GM21825 (cell line): ENCODE measurements at regions not wholly inside any gene's neighbourhood (a gene's known extent, or its start where the extent isn't known, plus 50 kb on each side); places are given as distances from the start of the nearest gene placed in this dataset.
"Not testable (repeated sequence)": the region's sequence is repeated elsewhere in the genome, so short reads cannot be mapped to it uniquely, and the experiment has no call there.

Experiments
- ATAC-seq: cut with Tn5 transposase; IDR thresholded peaks from one replicate; pipeline ENCODE4 v1.9.1; 2021; ENCODE audit warnings: mild to moderate bottlenecking, moderate library complexity; ENCODE audit not compliant: unreplicated experiment

DNA sequence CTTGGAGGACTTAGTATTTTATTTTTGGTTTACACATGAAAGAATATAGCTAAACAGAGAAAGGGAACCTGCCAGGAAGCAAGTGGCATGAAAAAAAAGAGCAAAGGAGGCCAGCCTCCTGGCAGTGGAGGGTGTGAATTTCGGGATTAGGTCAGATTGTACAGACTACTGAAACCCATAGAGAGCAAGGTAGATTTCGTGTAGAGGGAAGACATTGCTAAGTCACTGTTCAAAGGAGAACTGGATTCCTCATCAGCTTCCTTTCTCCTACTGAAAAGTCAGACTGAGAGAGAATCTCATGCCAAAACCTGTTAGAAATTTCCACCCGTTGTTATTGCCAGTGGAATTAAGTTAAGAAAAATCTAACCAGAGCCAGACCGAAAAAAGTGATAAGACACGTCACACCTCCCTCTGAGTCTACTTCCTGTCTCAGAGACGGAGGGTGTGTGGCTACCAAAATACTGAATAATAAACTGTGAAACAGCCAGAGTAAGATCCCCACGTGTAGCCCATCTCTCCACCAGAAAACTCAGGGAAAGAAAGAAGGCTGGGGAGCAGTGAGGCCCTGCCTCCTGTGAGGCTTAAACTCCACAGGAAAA lies 118.8 kb downstream of the SKIDA1 start:
- no peak for ATAC-seq

- ATAC-seq, result no peak
Measured at GRCh38 chr10:21405981-21406380, 119.5 kb downstream of the SKIDA1 start.

- no peak for ATAC-seq
Measured at GRCh38 chr10:21403256-21404015, 122.0 kb downstream of the SKIDA1 start.

- no peak for ATAC-seq
Measured at GRCh38 chr10:21402606-21403083, 122.8 kb downstream of the SKIDA1 start.

DNA sequence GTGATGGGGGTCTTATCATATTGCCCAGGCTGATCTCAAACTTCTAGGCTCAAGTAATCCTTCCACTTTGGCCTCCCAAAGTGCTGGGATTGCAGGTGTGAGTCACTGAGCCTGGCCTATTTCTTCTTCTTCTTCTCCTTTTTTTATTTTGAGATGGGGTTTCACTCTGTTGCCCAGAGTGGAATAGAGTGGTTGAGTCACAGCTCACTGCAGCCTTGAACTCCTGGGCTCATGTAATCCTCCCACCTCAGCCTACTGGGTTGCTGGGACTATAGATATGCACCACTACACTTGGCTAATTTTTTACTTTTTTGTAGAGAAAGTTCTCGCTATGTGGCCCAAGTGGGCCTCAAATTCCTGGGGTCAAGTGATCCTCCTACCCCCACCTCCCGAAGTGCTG lies 124.3 kb downstream of the SKIDA1 start:
- ATAC-seq, result no peak

- ATAC-seq, result no peak
Measured at GRCh38 chr10:21399392-21400035, 126.0 kb downstream of the SKIDA1 start.

DNA sequence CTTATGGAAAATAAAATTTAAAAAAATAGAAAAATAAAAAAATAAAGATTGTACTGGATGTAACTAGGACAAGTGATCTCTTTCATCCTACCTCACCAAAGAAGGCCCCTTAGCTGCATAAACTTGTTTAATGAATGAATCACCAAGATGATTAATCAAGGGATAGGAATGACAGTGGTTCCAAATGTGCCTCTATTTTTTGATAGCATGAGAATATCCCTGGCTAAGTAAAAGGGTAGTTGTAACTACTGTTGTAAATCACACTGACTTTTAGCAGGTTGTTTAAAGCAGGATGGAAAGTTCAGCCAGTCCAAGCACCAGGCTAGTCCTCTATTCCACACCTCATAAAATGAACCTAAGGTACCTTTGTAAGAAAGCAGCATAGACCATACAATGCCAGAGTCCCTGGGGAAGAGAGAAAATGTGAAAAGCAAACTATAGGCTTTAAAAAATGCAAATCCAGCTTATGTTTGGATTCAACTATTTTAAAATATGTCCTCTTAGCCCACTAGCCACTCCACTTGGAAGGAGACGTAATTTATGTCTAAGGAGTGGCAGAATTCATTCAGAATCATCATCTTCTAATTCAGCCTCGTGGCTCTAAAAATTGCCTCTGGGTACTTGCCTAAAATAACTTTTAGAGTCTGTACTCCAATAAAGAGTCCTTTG lies 126.8 kb downstream of the SKIDA1 start:
- no peak for ATAC-seq

DNA sequence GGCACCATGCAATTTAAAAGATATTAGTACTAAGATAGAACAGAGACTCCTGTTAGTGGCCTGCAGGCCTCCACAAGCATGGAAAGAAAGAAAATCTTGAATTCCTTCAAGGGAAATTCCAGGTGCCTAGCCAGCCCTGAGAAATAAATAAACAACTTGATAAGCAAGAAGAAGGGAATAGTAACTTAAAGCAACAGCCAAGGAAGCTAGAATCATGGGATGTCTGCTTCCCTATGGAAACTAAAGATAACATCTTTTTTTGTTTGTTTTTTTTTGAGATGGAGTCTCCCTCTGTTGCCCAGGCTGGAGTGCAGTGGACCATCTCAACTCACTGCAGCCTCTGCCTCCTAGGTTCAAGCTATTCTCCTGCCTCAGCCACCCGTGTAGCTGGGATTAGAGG lies 128.6 kb downstream of the SKIDA1 start:
- ATAC-seq, result no peak

- no peak for ATAC-seq
Measured at GRCh38 chr10:21393931-21394330, 131.6 kb downstream of the SKIDA1 start.

GRCh38 chr10:21388589-21388988 lies 136.9 kb downstream of the SKIDA1 start:
- ATAC-seq, result no peak

DNA sequence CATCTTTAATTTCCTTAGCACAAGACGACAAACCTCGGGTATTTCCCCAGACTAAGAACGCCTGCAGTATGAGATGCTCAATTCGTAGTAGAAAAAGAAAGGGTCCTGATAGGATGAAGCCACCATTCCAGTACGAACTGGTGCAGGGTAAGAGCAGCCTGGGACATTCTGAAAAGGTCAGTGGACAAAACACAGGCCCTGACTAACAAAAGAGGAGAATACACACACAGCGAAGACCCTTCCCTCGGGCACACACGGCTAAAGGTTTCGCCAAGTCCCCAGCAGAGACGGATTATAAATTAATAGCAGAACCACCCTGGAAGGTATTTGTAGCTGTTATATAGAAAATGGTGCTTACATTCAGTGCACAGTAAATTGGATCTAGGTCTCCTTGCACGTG lies 137.6 kb downstream of the SKIDA1 start:
- ATAC-seq, result no peak

DNA sequence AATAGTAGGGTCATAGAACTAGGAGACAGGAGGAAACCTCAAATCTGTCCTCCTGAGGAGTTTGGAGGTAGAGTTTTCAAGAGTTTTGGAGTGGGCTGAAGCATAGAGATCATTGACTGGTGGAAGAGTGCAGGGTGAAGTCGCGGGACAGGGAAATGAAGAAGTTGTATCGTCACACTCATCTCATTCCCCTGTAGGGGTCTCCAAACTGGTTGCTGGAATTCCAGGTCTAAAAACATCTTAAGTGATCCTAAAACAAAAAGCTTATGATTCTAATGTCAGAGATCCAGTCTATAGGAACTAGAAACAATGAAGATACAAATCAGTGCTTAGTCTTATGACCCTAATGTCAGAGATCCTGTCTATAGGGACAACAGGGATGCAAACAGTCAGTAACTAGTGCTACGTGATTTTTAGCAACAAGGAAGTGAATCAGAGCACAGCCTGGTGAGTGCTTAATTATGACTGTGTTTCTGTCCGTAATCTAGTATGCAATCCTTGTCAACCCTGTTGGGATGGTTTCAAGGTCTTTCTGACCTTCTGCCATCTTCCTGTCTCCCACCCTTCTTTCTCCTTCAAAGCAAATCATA lies 139.4 kb downstream of the SKIDA1 start:
- ATAC-seq, result no peak

- no peak for ATAC-seq
Measured at GRCh38 chr10:21385536-21385935, 139.9 kb downstream of the SKIDA1 start.

- ATAC-seq, result no peak
Measured at GRCh38 chr10:21379143-21379542, 146.3 kb downstream of the SKIDA1 start.

GRCh38 chr10:21375274-21375673 lies 150.2 kb downstream of the SKIDA1 start:
- ATAC-seq, result not testable (repeated sequence)

- ATAC-seq, result not testable (repeated sequence)
Measured at GRCh38 chr10:21373881-21374280, 151.6 kb downstream of the SKIDA1 start.

DNA sequence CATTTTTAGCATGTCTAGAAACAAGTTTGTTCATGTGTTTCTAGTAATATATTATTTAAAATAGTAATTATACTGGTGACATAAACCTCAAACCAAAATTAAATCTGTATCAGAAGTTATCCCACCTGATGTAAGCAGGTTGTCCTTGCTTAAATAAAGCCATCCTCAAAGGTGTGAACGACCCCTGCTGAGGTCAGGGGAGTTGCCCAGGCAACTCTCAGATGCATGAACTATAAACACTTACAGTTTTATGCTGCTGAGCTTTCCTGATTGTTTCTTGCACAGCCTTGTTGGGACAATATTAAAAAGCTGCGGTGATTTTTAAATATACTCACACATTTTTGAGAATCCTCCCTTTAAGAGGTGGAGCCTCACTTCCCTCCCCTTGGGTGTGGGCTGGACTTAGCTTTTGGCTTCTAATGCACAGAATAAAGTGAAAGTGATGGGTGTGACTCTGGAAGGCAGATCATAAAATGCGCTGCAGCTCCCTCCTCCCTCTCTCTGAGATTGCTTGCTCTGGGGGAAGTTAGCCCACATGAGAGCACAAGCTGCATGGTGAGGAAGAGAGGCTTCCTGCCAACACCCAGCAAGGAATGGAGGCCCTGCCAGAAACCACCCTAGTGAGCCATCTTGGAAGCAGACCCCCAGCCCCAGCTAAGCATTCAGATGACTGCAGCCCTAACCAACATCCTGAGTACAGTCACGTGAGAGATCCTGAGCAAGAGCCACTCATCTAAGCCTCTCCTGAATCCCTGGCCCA lies 152.7 kb downstream of the SKIDA1 start:
- ATAC-seq, result peak; percentile 63

GRCh38 chr10:21369697-21370096 lies 155.8 kb downstream of the SKIDA1 start:
- ATAC-seq, result no peak

DNA sequence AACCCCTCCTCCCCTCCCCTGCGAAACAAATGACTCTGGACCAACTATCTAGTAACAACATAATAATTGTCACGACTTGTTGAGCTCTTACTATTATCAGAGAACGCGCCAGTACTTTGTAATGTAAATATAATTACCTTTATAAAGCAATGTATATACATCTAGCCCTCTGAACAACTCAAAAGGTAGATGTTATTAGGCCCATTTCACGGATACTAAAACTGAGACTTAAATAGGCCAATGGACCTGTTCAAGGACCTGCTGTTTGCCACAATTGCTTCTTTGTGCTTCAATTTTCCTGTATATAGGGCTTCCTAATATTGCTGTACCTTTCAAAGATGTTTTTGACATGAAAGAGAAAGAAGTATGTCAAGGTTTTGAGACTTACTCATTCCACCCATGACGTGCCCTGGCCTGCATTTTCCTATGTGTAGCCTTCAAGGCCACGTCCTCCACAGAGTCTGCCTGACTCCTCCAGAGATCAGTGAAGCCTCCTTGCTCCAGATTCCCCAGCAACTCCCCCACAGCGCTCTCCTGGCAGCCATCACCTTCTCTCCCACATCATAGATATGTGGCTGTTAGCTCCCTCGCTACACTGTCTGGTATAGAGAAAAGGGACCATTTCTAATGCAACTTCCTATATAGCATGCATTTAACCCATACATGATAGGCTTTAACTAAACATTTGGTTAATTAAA lies 156.6 kb downstream of the SKIDA1 start:
- no peak for ATAC-seq
